Peyer's patch (tissue), 4 donors: ENCODE measurements at regions not wholly inside any gene's neighbourhood (a gene's known extent, or its start where the extent isn't known, plus 50 kb on each side); places are given as distances from the start of the nearest gene placed in this dataset.

Experiments used
- CTCF ChIP-seq, 6 experiments: fragments of 450-650 bp in 4 of 6; fragments of 200-600 bp in 2 of 6; sonication (generic) in 1 of 6; IDR thresholded peaks; one replicate each; pipeline ENCODE4 v1.5.1; 2017 to 2019; ENCODE audit warnings: antibody characterized with exemption in 6 of 6, mild to moderate bottlenecking in 3 of 6, moderate library complexity in 1 of 6
- POLR2A ChIP-seq, 2 donors: fragments of 450-650 bp; IDR thresholded peaks; one replicate each; pipeline ENCODE4 v1.5.1; 2017; ENCODE audit warnings: antibody characterized with exemption in 2 of 2, mild to moderate bottlenecking in 2 of 2, moderate library complexity in 2 of 2

GRCh38 chrX:45955661-45956060, 589.6 kb downstream of the ZNF674 start:
- no peak for TF ChIP-seq CTCF (IDR thresholded peaks at IDR 0.05)
- no peak for TF ChIP-seq POLR2A (IDR thresholded peaks at IDR 0.05)
